GM13976 (cell line): ENCODE measurements at regions not wholly inside any gene's neighbourhood (a gene's known extent, or its start where the extent isn't known, plus 50 kb on each side); places are given as distances from the start of the nearest gene placed in this dataset.

Source experiments
- DNase-seq: peaks from one replicate; pipeline ENCODE4 v3.0.0; 2012; ENCODE audit warnings: low spot score
- in situ Hi-C: fragments of 300-500 bp; cut with MboI; formaldehyde crosslinking; loops from one replicate; pipeline ENCODE4 v1.12.0; 2022; ENCODE audit warnings: low sequenced_read_pairs, mixed read lengths, inconsistent platforms; ENCODE audit not compliant: unreplicated experiment
- TF ChIP-seq, protein P1 (sequence below): IDR thresholded peaks from 2 replicates; pipeline ENCODE4 v1.5.1; 2012; ENCODE audit warnings: borderline replicate concordance, mild to moderate bottlenecking; ENCODE audit not compliant: insufficient read depth; ENCODE audit errors: extremely low read depth, missing control alignments, control extremely low read depth

DNA sequence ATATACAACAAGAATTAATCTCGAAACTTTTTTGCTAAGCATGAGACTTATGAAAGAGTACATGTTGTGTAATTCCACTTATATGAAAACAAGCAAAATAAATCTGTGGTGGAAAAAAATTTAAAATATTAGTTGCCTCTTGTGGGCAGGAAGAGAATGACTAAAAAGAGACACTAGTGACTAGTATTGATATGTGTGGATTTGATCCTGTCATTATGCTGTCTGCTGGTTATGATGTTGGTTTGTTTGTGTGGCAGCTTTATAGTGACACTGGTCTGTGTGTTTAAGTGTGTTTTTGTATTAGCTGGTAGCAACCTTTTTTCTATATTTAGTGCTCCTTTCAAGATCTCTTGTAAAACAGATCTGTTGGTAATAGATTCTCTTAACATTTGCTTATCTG lies 267.8 kb upstream of the NRIP1 start:
- DNase-seq = no peak
- in situ Hi-C loops = no loop called here
- TF ChIP-seq, protein P1, sequence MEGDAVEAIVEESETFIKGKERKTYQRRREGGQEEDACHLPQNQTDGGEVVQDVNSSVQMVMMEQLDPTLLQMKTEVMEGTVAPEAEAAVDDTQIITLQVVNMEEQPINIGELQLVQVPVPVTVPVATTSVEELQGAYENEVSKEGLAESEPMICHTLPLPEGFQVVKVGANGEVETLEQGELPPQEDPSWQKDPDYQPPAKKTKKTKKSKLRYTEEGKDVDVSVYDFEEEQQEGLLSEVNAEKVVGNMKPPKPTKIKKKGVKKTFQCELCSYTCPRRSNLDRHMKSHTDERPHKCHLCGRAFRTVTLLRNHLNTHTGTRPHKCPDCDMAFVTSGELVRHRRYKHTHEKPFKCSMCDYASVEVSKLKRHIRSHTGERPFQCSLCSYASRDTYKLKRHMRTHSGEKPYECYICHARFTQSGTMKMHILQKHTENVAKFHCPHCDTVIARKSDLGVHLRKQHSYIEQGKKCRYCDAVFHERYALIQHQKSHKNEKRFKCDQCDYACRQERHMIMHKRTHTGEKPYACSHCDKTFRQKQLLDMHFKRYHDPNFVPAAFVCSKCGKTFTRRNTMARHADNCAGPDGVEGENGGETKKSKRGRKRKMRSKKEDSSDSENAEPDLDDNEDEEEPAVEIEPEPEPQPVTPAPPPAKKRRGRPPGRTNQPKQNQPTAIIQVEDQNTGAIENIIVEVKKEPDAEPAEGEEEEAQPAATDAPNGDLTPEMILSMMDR = no peak

DNA sequence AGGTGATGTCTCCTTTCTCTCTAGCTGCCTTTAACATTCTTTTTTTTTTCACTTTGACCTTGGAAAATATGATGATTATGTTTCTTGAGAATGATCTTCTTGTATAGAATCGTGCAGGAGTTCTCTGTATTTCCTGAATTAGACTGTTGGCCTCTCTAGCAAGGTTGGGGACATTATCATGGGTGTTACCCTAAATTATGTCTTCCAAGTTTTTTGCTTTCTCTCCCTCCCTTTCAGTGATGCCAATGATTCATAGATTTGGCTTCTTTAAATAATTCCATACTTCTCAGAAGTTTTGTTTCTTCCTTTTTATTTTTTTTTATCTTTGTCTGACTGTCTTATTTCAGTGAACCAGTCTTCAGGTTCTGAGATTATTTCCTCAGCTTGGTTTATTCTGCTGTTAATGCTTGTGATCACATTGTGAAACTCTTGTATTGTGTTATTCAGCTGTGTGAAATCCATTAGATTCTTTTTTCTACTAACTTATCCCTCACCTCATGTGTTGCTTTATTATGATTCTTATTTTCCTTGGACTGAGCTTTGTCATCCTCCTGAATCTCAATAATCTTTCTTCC lies 268.4 kb upstream of the NRIP1 start:
- TF ChIP-seq, protein P1 = no peak
- in situ Hi-C loops = no loop called here
- no peak for DNase-seq

DNA sequence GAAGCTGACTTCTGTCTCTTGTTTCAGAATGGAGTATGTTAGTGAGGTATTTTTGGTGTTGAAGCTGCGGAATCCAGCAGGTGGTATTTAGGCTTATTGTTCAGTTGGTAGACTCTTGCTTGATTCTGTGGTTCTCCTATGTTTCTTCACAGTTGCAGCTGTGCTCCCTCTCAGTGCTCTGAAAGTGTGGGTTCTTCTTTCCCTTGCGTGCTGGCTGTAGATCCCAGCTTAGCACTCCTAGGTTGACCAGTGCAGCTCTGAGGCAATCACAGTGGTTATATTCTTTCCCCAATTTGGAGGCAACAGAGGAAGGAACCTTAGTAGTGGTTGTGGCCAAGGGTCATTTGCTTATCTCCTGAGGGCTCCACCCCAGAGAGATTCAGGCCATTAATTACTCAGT lies 269.2 kb upstream of the NRIP1 start:
- in situ Hi-C loops = no loop called here
- DNase-seq = no peak
- TF ChIP-seq, protein P1 = no peak

DNA sequence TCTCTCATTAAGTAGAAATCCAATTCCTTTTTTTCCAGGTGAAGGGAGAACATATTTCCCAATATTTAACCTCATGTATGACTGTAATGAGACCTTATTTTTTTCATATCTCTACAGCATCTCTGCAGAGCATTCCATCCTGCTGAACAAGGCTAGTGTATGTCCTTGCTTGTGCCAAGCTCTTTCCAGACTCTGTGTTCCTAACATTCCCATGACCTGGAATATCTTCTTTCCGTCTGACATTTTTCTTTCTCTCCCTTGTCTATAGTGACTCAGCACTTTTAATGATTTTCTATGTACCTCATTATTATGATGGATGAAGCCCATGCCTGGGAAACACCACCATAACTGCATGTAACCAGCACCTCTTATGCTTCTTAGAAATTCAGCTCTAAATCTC lies 278.3 kb upstream of the NRIP1 start:
- TF ChIP-seq, protein P1 = no peak
- in situ Hi-C loops = no loop called here
- no peak for DNase-seq

DNA sequence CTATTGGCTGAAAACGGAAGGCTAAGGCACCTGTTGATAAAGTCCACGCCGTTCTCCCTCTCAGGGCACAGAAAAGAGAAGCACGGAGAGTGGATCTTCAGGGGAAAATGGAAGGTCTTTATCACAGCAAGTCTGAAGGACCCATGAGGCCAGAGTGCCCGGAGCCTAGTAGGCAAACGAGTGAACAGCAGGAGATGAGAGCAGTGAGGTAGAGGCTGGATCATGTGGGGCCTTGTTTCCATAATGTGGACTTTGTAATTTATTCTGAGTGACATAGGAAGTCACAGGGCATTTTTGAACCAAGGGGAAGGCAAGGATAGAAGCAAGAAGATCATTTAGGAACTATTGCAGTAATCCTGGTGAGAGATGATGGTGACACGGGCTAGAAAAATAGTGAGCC lies 287.2 kb upstream of the NRIP1 start:
- in situ Hi-C loops = no loop called here
- no peak for DNase-seq
- TF ChIP-seq, protein P1 = no peak

DNA sequence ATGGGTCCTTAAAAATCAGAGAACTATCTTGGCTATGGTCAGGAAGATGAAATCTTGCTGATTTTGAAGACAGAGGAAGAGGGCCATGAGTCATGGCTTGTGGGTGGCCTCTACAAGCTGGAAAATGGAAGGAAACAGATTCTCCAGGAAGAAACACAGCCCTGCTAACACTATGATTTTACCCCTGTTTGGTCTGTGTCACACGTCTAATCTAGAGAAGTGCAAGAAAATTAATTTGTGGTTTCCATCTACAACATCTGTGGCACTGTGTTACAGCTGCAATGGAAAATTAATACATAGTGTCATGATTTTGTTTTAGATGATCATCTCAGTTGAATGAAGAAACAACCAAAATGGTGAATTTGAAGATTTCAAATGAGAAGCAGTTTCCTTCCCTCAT lies 288.7 kb upstream of the NRIP1 start:
- TF ChIP-seq, protein P1 = no peak
- no peak for DNase-seq
- in situ Hi-C loops = no loop called here

DNA sequence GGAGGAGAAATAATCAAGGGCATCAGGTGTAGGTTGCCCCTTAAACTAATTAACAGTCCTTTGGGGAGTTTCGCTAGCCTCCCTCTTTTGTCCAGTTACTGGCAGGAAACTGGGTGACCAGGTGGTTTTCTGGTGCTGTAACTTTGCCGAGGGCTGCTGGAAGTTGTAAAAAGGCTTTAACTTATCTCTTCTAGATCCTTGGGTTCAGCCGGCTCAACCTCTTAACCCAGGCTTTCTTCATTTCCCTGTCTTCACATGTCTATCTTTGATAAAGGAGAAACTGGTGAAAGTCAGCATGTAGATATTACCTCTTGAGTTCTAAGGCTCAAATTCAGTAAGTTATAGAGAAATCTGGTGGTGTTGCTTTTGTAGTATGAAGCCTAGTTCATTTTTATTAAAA lies 289.7 kb upstream of the NRIP1 start:
- in situ Hi-C loops = no loop called here
- DNase-seq = no peak
- TF ChIP-seq, protein P1 = no peak
